ENCODE measurements at regions not wholly inside any gene's neighbourhood (a gene's known extent, or its start where the extent isn't known, plus 50 kb on each side); places are given as distances from the start of the nearest gene placed in this dataset.
"Not testable (repeated sequence)": the region's sequence is repeated elsewhere in the genome, so short reads cannot be mapped to it uniquely, and the experiment has no call there.

DNA sequence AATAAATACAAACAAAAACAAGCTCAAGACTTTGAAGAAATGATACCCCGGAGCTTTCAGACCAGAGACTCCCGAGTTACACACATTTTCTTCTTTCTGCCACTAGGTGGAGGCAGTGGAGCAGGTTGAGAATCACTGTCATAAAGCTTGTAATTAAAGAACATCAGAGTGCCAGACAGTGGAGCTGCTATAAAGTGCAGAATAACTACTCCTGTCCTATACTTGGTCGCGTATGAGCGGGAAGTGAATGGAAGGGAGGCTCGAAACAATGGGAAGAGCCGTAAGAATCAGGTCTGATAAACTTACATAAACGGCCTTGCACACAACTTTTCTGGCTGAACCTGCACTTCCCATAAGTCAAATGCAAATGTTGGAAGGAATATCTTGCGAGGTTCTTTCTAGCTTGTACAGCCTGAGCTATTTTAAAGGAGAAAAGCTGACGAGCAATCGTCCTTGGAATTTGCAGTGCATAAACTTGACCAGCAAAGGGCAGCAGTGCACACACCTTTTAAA lies 189.0 kb downstream of the RPIA start:
- no peak overlapping the region for H3K4me3 ChIP-seq (ENCODE audit: control insufficient read depth, low read depth, low read length)
- peak; percentile 14 for DNase-seq (ENCODE audit: low read depth)
- TF ChIP-seq CTCF (IDR thresholded peaks at IDR 0.05; ENCODE audit: control insufficient read depth, insufficient read depth, low read depth, low read length, missing control alignments) = peak; percentile 83

DNA sequence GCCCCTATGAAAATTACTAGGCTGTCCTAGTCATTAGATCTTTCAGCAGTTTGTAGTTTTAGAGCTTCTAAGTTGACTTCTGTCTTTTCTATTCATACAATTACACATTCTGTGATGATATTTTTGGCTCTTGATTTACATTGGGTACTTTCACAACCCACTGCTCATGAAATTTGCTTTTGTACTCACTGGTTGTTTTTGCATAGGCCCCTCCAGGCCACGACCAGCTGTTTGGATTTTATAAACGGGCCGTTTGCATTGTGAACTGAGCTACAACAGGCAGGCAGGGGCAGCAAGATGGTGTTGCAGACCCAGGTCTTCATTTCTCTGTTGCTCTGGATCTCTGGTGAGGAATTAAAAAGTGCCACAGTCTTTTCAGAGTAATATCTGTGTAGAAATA lies 193.8 kb downstream of the RPIA start:
- H3K4me3 ChIP-seq (ENCODE audit: control insufficient read depth, low read depth, low read length) = no peak overlapping the region
- DNase-seq (ENCODE audit: low read depth) = no peak
- TF ChIP-seq CTCF (IDR thresholded peaks at IDR 0.05; ENCODE audit: control insufficient read depth, insufficient read depth, low read depth, low read length, missing control alignments) = no peak

GRCh38 chr2:88885679-88886416 lies 194.4 kb downstream of the RPIA start:
- DNase-seq (ENCODE audit: low read depth) = no peak
- no peak for TF ChIP-seq CTCF (IDR thresholded peaks at IDR 0.05; ENCODE audit: control insufficient read depth, insufficient read depth, low read depth, low read length, missing control alignments)

DNA sequence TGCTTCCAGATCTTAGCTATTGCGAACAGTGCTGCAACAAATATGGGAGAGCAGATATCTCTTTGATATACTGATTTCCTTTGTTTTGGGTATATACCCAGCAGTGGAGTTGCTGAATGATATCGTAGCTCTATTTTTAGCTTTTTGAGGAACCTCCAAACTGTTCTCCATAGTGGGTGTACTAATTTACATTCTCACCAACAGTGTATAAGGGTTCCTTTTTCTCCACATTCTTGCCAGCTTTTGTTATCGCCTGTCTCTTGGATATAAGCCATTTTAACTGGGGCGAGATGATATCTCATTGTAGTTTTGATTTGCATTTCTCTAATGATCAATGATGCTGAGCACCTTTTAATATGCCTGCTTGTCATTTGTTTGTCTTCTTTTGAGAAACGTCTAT lies 196.0 kb downstream of the RPIA start:
- not testable (repeated sequence) for H3K4me3 ChIP-seq (ENCODE audit: control insufficient read depth, low read depth, low read length); DNase-seq (ENCODE audit: low read depth)

More at GRCh38 chr2:88885679-88886416, 194.4 kb downstream of the RPIA start:
- H3K4me3 ChIP-seq (ENCODE audit: control insufficient read depth, low read depth, low read length) = no peak overlapping the region

DNA sequence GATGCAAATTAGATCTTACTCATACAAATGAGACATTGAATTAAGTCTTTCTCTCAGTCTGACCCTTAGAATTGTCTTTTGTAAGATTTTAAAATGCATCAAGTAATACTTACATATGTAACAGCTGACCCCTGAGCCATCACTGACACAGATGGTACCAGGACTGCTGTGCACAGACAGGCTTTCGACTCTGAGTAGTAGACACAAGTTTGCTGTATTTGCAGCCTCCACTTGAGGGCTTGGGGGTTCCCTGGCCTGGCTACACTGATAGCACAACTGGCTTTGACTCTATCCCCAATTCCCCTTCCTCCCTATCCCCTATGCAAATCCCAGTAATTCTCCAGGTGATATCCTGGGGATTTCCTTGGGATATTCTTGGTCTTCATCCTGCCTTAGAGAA lies 200.7 kb downstream of the RPIA start:
- no peak for TF ChIP-seq CTCF (IDR thresholded peaks at IDR 0.05; ENCODE audit: control insufficient read depth, insufficient read depth, low read depth, low read length, missing control alignments)
- no peak overlapping the region for H3K4me3 ChIP-seq (ENCODE audit: control insufficient read depth, low read depth, low read length)
- no peak for DNase-seq (ENCODE audit: low read depth)

- DNase-seq (ENCODE audit: low read depth) = no peak
- TF ChIP-seq CTCF (IDR thresholded peaks at IDR 0.05; ENCODE audit: control insufficient read depth, insufficient read depth, low read depth, low read length, missing control alignments) = no peak
- H3K4me3 ChIP-seq (ENCODE audit: control insufficient read depth, low read depth, low read length) = no peak overlapping the region
Measured at GRCh38 chr2:88892788-88893187, 201.3 kb downstream of the RPIA start.

DNA sequence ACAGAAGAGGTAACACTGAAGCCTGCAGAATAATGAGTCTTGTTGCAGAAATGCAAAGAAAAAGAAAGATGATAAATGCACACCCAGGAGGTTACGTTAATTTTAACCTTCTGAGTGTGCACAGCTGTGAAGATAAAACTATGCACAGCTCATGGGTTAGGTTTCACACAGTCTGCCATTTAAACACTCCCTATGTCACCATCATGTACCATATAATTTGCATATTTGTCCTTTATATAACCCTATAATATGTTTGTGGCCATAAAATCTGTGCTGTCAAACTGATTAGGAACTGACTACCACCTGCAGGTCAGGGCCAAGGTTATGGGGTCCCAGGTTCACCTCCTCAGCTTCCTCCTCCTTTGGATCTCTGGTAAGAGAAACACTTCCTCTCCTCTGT lies 205.5 kb downstream of the RPIA start:
- H3K4me3 ChIP-seq (ENCODE audit: control insufficient read depth, low read depth, low read length) = no peak overlapping the region
- no peak for TF ChIP-seq CTCF (IDR thresholded peaks at IDR 0.05; ENCODE audit: control insufficient read depth, insufficient read depth, low read depth, low read length, missing control alignments)
- DNase-seq (ENCODE audit: low read depth) = no peak

Measured in AG09309 (cell line).